ENCODE measurements at regions not wholly inside any gene's neighbourhood (a gene's known extent, or its start where the extent isn't known, plus 50 kb on each side); places are given as distances from the start of the nearest gene placed in this dataset.

GRCh38 chr5:38714240-38714639 lies 131.6 kb upstream of the OSMR start:
- Histone ChIP-seq H3K36me3 (no peaks in the 10 kb centered on the region), H3K4me1 (no peaks in the 10 kb centered on the region), H3K27me3 (no peaks in the 10 kb centered on the region), H3K4me3 (no peak overlapping the region), H3K9me3 (no peaks in the 10 kb centered on the region), H3K27ac (no peak overlapping the region)
- intact Hi-C loops (cut with DNase I): no loop called here
- DNase-seq: no peak
- WGBS (ENCODE audit: insufficient coverage, low coverage, low lambda C conversion rate, missing lambda C conversion rate): 71% methylated on average over 1 of the region's 3 CpGs
- TF ChIP-seq CTCF (IDR thresholded peaks at IDR 0.05): no peak
- no peak for TF ChIP-seq POLR2A (IDR thresholded peaks at IDR 0.05)
- no peak for ATAC-seq

GRCh38 chr5:38714703-38715355 lies 131.0 kb upstream of the OSMR start:
- DNase-seq (no peak), ATAC-seq (no peak)
- no peaks in the 10 kb centered on the region for H3K9me3 ChIP-seq
- no peaks in the 10 kb centered on the region for H3K27me3 ChIP-seq
- no peaks in the 10 kb centered on the region for H3K36me3 ChIP-seq
- no peak overlapping the region for H3K4me3 ChIP-seq
- 14% methylated on average over 1 of the region's 1 CpG for WGBS (ENCODE audit: insufficient coverage, low coverage, low lambda C conversion rate, missing lambda C conversion rate)
- intact Hi-C loops (cut with DNase I): no loop called here
- no peak overlapping the region for H3K27ac ChIP-seq
- H3K4me1 ChIP-seq: no peaks in the 10 kb centered on the region
- TF ChIP-seq CTCF (IDR thresholded peaks at IDR 0.05) (no peak), POLR2A (IDR thresholded peaks at IDR 0.05) (no peak)

- Histone ChIP-seq H3K27me3 (no peaks in the 10 kb centered on the region), H3K36me3 (no peaks in the 10 kb centered on the region), H3K9me3 (no peaks in the 10 kb centered on the region), H3K27ac (no peak overlapping the region), H3K4me1 (no peaks in the 10 kb centered on the region), H3K4me3 (no peak overlapping the region)
- ATAC-seq (no peak), DNase-seq (no peak)
- 75% methylated on average over 1 of the region's 1 CpG for WGBS (ENCODE audit: insufficient coverage, low coverage, low lambda C conversion rate, missing lambda C conversion rate)
- no peak for TF ChIP-seq POLR2A (IDR thresholded peaks at IDR 0.05)
- no peak for TF ChIP-seq CTCF (IDR thresholded peaks at IDR 0.05)
- intact Hi-C loops (cut with DNase I): no loop called here
These were observed 130.1 kb upstream of the OSMR start for GRCh38 chr5:38715696-38716095.

GRCh38 chr5:38716516-38716915 lies 129.3 kb upstream of the OSMR start:
- Histone ChIP-seq H3K9me3 (no peaks in the 10 kb centered on the region), H3K4me3 (no peak overlapping the region), H3K27me3 (no peaks in the 10 kb centered on the region), H3K36me3 (no peaks in the 10 kb centered on the region), H3K27ac (no peak overlapping the region), H3K4me1 (no peaks in the 10 kb centered on the region)
- no peak for DNase-seq
- TF ChIP-seq POLR2A (IDR thresholded peaks at IDR 0.05): no peak
- TF ChIP-seq CTCF (IDR thresholded peaks at IDR 0.05): no peak
- intact Hi-C loops (cut with DNase I): no loop called here
- ATAC-seq: no peak
- 48% methylated on average over 4 of the region's 5 CpGs for WGBS (ENCODE audit: insufficient coverage, low coverage, low lambda C conversion rate, missing lambda C conversion rate)

Measured in right lobe of liver (tissue), 6 donors.